HL-60/S4 (cell line): ENCODE measurements at regions not wholly inside any gene's neighbourhood (a gene's known extent, or its start where the extent isn't known, plus 50 kb on each side); places are given as distances from the start of the nearest gene placed in this dataset.
"Not testable (repeated sequence)": the region's sequence is repeated elsewhere in the genome, so short reads cannot be mapped to it uniquely, and the experiment has no call there.

Experiments used
- in situ Hi-C: fragments of 300-500 bp; cut with MboI; formaldehyde crosslinking; loops from 2 replicates; pipeline ENCODE4 v1.14.3; 2022; ENCODE audit warnings: low sequenced_read_pairs

DNA sequence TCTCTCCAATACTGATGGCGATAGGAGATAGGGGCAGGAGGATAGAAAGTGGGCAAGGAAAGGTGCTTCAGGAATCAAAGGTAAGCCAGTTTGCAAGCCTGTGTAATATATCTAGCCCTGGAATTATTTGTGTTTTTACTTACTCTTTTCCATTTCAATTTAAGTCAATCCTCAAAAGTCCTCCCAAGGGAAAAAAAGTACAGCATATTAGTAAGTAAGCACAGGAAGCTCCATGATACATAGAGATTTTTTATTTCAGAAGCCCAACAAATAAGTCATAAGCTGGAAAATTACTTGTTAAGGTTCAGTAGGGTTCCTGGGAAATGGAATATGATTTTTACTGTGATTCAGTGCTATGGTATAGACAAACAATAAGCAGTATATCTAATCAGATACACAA is 337.7 kb upstream of the DUSP10 start:
- in situ Hi-C loops, result no loop called here

DNA sequence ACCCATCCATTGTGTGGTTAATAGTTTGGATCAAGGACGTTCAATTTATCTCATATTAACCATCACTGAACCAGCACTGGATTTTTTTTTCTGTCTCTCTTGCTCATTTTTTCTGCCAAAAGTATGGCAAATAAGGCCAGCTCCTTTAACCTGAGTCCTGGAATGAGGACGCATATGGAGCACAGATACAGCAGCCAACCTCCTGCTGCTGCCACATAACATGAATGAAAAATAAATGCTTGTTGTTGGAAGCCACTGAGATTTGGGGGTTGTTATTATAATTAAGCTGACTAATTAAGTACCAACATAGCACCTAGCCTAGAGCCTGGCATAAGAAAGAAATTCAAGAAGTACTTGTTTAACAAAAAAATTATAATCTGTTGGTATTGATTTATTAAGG is 335.3 kb upstream of the DUSP10 start:
- in situ Hi-C loops, result no loop called here

DNA sequence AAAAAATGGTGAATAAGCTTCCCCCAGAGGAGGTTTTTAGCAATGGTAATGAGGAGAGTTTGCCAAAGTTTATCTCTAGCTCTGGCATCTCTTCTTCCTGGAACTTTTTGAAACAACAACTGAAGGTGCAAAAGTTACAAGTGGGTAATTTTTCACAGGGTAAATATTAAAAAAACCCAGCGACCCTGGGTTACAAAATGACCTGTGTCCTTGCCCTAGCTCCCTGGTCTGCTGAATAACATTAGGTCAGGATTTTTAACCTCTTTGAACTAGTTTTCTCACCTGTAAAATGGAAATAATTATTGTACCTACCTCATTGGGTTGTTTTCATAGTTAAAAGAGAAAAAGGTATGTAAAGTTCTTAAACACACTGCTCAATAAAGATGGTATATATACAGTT is 332.4 kb upstream of the DUSP10 start:
- in situ Hi-C loops, result no loop called here

DNA sequence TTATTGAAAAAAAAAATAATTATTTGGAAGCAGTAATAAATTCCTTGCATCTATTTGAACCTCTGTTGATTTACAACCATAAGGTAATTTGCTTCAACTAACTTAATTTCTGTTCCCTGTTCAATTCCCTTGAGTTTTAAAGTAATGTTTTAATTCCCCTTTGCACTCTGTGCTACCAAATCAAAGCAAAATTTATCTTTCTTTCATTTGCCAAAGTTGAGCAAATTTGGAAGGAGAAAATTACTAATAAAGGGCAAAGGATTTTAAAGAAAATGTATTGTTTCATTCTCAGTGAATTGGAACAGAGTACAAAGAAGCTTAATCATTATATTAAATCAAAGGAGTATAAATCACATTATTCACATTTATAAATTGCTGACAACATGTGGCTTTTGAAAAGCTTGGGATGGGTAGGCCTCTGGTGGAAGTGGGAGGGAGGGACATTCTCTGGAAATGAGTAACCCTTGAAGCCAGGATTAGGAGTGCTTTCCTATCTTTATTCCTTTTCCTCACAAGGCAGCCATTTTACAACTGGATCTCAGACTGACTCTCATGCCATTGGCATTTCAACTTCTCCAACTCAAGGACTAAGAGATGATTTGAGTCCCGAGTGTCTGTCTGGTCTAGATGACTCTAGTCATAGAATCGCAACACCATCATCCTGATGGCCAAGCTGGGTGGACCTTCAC is 331.6 kb upstream of the DUSP10 start:
- in situ Hi-C loops, result no loop called here

DNA sequence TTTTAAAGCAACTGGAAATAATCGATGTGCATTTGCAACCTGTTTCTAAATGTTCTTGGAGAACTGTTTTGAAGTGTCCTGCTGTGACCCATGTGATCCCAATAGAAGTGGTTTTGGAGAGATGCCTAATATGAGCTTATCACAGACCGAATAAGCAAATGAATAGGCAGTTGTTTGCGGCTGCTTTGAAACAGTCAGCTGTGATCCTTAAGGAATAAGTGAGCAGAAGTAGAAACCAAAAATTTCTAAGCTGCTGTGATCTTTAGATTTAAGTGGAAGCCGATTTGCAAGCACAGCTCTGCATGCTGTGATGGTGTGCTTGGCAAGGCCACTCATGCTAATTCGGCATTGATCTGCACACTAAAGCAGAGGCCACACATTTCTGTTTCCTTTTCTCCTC is 329.5 kb upstream of the DUSP10 start:
- in situ Hi-C loops, result no loop called here

DNA sequence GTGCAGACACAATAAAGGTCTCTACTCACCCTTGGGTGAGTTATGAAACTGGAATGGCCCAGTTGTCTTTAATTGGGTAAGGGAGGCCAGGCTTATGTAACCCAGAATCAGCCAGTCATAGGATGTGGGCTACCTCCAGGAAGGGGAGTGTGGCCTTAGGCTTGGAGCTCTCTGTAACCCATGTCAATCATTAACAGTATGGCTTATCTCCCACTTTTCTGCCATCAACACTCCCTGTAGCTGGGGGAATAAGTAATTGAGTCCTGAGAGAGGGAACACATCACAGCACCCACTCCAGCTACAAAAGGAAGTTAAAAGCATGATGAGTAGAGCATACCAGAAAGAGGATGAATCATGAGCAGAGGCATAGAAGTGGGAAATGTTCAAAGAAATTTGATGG is 327.0 kb upstream of the DUSP10 start:
- in situ Hi-C loops, result no loop called here

DNA sequence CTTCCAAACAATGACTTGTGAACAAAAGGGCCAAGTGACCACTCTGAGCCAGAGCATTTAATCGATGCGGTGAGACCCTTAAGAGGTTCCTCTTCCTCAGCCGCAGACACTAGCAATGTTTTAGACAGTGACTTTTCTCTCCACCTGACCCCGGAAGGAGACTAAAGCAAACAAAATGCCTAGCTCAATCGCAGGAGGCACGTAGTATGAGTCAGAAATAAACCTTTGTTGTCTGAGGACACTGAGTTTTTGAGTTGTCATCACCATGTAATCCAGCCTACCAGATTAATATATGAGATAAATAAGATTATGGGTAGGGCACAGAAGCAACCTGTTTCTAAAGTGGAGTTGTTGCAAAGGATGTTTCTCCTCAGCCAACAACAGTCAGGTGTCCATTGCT is 326.2 kb upstream of the DUSP10 start:
- in situ Hi-C loops, result no loop called here

DNA sequence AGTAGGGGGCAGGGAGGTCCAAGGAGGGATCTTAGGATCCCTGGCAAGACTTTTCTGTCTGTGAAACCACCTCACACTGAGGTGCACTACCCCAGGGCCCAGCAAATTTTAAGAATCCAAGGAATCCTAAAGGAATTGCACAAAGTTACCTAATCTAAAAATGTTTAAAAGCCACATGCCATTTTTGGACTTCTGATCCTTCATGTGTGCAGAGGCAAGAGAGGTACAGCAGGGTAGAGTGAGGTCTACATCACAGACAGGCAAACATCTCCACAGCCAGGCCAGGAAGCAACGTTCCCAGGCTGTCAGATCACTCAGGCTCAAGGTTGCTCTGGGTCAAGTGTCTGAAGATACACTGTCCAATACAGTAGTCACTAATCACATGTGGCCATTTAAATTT is 324.6 kb upstream of the DUSP10 start:
- in situ Hi-C loops, result no loop called here

DNA sequence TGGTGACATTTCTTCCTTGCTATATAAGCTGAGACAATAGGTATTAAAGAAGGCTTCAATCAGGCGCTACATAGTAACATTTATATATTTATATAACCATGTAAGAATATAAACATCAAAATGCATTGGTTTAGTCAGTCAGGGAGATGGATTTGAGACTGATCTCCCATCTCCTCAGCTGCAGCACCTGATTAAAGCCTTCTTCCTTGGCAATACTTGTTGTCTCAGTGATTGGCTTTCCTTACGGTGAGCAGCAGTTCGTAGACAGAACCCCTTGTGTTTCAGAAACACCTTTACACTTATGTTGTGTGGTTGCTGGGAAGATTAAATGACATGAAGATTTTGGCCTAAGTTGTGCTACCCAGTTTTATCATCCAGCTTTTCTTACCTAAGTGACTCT is 323.3 kb upstream of the DUSP10 start:
- in situ Hi-C loops, result no loop called here

DNA sequence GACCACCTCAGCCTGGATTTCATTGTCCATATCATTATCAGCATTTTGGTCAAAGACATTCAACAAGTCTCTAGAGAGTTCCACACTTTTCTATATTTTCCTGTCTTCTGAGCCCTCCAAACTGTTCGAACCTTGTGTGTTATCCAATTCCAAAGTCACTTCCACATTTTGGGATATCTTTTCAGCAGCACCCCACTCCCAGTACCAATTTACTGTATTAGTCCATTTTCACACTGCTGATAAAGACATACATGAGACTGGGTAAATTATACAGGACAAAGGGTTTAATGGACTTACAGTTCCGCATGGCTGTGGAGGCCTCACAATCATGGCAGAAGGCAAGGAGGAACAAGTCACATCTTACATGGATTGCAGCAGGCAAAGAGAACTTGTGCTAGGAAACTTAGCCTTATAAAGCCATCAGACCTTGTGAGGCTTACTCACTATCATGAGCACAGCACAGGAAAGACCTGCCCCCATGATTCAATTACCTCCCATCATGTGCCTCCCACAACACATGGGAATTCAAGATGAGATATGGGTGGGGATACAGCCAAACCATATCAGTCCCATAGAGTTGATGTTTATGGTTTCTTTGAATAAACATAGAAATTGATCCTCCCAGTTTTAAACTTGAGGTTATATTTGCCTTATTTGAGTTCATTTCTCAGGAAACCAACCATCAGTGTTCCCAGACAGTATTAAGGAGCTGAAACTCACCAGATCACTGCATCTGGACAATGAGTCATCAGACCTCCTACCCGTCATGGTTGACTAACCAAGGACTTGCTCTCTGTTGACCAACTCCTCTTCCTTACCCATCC is 322.7 kb upstream of the DUSP10 start:
- in situ Hi-C loops, result no loop called here

DNA sequence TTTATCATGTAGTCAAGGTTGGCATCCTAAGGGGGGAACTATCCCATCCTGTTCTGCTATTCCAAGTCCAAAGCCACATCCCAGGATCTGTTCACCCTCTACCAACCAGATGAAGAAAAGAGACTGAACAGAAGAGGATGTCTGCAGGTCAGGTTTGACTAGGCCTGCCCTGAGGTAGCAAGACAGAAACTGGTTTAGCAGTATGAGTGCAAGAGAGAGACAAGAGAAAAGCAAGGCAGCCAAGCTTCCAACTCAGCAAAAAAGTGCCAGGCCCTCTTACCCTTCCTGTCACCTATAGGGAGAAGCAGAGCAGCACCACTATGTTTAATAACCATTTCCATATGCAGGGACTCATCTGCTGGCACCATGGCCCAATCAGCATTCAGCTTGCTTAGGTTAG is 320.8 kb upstream of the DUSP10 start:
- in situ Hi-C loops, result no loop called here

DNA sequence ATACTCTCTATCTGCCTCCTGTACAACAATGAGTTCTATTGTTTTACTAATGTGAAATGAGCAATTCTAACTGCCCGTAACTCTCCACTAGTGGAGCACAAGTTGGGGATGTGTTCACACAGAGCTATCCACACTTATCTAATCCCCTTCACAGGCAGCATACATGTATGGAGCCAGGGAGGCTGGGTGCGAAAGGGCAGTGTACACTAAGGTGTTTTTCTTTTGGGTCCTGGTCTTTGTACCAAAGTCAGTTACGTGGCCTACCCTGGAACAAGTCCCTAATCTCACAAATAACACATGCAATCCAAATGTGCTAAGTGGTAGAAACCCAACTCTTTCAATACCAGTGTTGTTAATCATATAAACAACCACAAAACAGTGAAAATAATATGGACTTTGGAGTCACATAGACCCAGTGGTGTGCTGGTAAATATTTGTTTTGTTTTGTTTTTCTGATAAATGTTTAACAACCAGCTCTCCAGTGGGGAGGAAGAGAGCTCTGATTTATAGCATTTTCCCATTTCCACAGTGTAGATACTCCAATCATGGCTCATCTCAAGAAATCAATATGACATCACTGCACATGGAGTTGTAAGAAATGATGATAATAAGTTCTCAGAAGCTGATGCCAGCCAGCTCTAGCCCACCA is 319.9 kb upstream of the DUSP10 start:
- in situ Hi-C loops, result no loop called here

DNA sequence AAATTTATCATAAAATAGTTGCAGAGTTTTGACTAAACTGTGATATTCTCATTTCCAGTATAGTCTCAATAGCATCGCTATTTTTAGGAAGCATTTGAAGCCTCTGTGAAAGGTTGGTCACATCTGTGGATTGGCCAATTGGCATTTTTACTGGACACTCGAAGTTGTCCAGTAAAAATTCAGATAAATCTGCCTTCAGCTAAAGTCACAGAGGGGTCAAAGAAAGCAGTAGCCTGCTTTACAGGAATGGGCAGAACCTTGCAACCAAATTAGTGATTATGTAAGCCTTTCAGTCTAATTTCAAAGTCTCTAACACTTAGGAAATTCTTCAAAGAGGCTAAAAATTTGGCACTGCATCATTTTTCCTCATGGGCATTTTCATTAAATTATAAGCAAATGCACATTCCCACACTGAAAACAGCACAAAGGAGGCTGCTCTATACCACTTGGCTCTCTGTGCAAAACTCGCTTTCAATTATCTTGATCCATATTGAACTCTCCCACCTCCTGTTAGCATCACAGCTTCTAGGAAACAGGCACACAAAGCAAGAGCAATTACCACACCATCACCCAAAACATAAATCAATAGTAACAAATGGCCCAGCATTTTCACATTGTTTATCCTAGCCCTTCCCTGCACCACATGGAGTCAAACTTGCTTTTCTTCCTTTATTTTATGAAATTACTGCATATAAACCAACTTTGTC is 318.5 kb upstream of the DUSP10 start:
- in situ Hi-C loops, result no loop called here

DNA sequence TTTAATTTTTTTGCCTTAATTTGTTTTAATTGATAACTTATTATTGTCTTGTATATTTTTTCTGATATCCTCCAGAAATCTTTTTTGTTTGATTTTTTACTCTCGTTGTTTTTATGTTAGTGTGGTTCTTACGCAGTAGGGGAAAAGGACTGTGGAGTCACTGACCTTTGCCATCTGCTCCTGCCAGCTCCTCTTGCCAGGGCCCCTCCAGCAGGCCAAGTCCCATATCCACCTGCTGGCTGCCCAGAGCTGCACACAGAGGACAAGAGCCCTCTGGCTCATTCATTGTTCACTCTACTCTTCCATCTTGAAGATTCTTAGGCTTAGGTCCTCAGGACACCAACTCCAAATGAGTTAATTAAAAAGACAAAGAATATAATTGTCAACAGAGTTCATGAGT is 316.4 kb upstream of the DUSP10 start:
- in situ Hi-C loops, result no loop called here

DNA sequence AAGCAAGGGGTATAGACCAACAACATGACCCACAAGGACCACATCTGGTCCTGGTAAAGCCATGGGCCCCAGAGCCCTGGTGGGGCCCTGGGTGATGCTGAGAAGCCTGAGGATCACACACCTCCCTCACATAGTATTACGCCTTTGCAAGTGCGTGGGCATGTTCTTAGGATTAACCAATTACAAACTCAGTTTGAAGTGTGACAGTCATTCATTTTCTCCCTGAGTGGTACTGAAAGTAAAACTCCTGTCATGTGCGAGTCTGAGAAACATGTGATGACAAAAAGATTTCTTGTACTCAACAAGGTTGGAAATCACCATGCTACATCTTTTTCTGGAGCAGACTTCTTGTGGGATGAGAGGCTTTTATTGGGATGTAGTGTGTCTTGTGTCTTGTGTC is 315.3 kb upstream of the DUSP10 start:
- in situ Hi-C loops, result no loop called here

DNA sequence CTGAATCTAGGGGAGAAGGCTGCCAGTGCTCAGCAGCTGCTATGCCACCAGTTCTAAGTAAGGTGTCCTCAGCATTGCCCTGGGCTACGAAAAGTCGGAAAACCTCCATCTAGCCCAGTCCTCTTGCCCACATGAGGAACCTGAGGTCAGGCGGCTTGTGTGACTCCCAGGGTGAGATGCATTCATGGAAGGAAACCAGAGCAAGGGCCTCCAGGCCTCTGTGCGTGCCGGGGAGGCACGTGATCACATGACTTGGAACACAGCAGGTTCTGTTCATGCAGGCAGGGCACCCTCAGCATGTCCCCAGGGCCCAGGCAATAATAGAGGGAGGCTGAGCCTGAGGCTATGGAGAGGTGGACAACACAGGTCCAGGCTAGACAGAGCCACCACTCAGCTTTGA is 312.5 kb upstream of the DUSP10 start:
- in situ Hi-C loops, result no loop called here

DNA sequence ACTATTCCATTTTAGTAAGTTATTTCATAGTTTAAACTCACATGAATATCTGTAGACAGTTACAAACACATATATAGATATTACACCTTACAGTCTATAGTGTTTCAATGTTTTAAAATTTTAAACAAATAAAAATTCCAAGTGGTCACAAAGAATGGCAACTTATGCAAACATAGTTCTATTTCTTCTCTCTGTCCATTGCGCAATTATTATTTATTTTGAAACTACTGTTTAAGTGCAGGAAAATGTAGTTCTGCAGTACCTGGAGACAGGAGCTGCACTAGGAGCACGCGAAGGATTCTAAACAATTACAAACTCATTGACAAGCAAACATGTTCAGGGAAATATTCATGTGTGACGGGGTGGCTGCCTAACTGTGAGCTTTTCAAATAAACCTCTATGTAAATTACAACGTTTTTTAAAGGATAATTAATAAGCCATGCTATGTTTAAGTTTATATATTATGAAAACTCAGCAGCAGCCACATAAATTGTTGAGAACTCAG is 312.0 kb upstream of the DUSP10 start:
- in situ Hi-C loops, result no loop called here

DNA sequence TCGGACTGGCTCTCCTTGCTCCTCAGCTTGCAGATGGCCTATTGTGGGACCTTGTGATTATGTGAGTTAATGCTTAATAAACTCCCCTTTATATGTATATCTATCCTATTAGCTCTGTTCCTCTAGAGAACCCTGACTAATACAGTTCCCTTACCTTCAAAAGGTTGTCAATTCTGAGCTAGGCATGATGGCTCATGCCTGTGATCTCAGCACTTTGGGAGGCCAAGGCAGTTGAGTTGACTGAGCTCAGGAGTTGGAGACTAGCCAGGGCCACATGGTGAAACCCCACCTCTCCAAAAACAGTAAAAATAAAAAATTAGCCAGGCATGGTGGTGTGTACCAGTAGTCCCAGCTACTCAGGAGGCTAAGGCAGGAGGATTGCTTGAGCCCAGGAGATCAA is 309.4 kb upstream of the DUSP10 start:
- in situ Hi-C loops, result not testable (repeated sequence)

DNA sequence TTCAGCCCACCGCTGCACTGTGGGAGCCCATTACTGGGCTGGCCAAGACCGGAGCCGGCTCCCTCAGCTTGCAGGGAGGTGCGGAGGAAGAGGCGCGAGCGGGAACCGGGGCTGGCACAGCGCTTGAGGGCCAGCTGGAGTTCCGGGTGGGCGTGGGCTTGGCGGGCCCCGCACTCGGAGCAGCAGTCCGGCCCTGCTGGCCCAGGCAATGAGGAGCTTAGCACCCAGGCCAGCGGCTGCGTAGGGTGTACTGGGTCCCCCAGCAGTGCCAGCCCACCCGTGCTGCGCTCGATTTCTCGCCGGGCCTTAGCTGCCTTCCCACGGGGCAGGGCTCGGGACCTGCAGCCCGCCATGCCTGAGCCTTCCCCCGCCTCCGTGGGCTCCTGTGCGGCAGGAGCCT is 307.8 kb upstream of the DUSP10 start:
- in situ Hi-C loops, result not testable (repeated sequence)

DNA sequence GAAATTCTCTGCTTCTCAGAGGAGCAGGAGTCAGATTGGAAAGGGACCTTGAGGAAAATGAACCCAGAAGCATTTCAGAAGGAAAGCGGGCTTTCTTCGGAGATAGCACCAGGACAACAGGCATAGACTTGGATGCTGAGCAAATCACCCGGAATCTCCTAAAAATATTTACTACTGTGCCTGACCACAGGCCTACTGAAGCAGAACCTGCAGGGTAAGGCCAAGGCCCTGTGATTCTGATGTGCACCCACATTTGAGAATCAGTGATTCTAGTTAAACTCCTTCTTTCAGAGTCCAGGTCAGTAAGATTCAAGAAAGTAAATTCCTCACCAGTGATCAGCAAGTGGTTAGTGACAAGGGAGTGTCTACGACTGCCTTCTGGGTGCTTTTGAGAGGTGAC is 307.3 kb upstream of the DUSP10 start:
- in situ Hi-C loops, result no loop called here

DNA sequence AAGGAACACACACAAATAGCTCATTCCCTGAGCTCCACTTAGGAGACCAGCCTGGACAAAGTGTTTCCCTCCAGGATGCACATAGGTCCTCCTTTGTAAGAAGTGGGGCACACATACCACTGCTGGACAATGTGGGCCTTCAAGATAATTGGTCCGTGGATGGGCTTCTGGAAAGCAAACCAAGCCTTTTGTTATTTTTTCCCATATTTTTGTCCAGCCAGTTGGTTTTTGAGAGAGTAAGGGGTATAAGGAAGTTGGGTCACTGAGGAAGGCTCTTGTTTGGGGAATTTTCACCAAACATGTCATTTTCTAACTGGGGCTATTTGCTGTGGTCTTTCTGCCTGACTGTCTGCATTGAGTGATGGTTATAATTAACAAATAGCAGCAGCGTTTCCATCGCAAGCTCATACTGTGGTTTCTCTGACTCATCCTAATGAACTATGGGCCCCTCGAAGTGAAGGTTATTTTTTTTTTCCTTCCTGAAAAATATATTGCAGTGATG is 306.3 kb upstream of the DUSP10 start:
- in situ Hi-C loops, result no loop called here
